Stomach (tissue), 8 donors: ENCODE measurements at regions not wholly inside any gene's neighbourhood (a gene's known extent, or its start where the extent isn't known, plus 50 kb on each side); places are given as distances from the start of the nearest gene placed in this dataset.

Experiments
- DNase-seq, 2 donors: peaks; one replicate each; pipeline versions ENCODE4 v3.0.0 to v3.0.0-alpha.2; 2013 to 2019
- H3K27ac ChIP-seq, 5 donors: fragments of 200-600 bp in 4 of 5; sonication (generic) in 4 of 5; one replicate each; pipeline ENCODE4 v1.5.1; 2013 to 2019; ENCODE audit warnings: mild to moderate bottlenecking in 1 of 5, moderate library complexity in 1 of 5
- H3K27me3 ChIP-seq, 3 donors: fragments of 200-600 bp; sonication (generic); one replicate each; pipeline ENCODE4 v1.5.1; 2017 to 2019; ENCODE audit warnings: mixed run types in 1 of 3
- H3K36me3 ChIP-seq, 4 donors: fragments of 200-600 bp; sonication (generic); 1 replicate in 3 of 4; 2 replicates in 1 of 4; pipeline ENCODE4 v1.5.1; 2016 to 2019
- H3K4me1 ChIP-seq, 4 donors: fragments of 200-600 bp; sonication (generic); one replicate each; pipeline ENCODE4 v1.5.1; 2016 to 2019
- H3K4me3 ChIP-seq, 4 donors: fragments of 200-600 bp; sonication (generic) in 3 of 4; one replicate each; pipeline ENCODE4 v1.5.1; 2016 to 2019; ENCODE audit warnings: mild to moderate bottlenecking in 1 of 4
- H3K9me3 ChIP-seq, 4 donors: fragments of 200-600 bp; sonication (generic); one replicate each; pipeline ENCODE4 v1.5.1; 2016 to 2019
- EP300 ChIP-seq: sonication (generic); formaldehyde crosslinking; IDR thresholded peaks from one replicate; pipeline ENCODE4 v1.6.1; 2017; ENCODE audit warnings: antibody characterized with exemption
- POLR2A ChIP-seq, 4 donors: fragments of 450-650 bp; IDR thresholded peaks; one replicate each; pipeline ENCODE4 v1.6.1; 2016; ENCODE audit warnings: antibody characterized with exemption in 4 of 4, control low read depth in 2 of 4, mild to moderate bottlenecking in 1 of 4, moderate library complexity in 1 of 4
- POLR2AphosphoS5 ChIP-seq, 3 donors: sonication (generic); formaldehyde crosslinking; IDR thresholded peaks; one replicate each; pipeline ENCODE4 v1.6.1; 2016; ENCODE audit warnings: antibody characterized with exemption in 3 of 3
- WGBS, 5 donors: extraction: QIAGEN DNeasy Blood & Tissue Kit in 3 of 5; methylation state at CpG; one replicate each; pipeline versions ENCODE4 v1.1.5 to v1.1.7; 2013 to 2018; 5-methylcytosine and 5-hydroxymethylcytosine counted together
- intact Hi-C: fragments of 100-400 bp; cut with DNase I; formaldehyde crosslinking; loops from one replicate; pipeline ENCODE4 v1.15.1; 2023; ENCODE audit warnings: low total_unique reads
- TF ChIP-seq, protein P1 (sequence below), 7 experiments: fragments of 450-650 bp in 4 of 7; fragments of 200-600 bp in 3 of 7; sonication (generic) in 3 of 7; IDR thresholded peaks; one replicate each; pipeline ENCODE4 v1.5.1; 2016 to 2019; ENCODE audit warnings: antibody characterized with exemption in 7 of 7, control low read depth in 2 of 7, mild to moderate bottlenecking in 1 of 7
- donor health status: healthy with polysubstance abuse.
- donor health status: Bipolar disorder and iron deficiency.
- donor health status: healthy.

DNA sequence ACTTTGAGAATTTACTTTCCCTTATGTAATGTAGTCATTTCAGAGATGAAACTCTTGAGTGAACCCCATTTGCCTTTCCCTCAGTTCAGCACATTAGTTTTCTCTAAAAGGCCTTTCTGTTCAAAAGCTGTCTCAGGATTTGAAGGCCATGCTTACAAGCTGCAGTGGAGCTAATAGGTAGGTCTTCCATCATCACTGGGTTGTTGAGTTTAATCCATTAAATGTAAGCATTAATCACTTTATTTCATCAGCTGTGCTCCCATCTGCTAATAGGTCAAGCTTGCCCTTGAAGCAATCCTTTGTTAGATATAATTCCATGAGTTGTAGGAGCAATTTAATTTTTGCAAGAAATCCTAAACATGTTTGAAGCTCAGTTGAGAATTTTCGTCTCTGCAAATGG, 422.2 kb upstream of the ZP4 start:
- WGBS, 5 donors, result 63 to 81% (median 78%) methylated on average over 1 of the region's 1 CpG
- TF ChIP-seq POLR2AphosphoS5 (IDR thresholded peaks at IDR 0.05) (no peak), EP300 (no peak), POLR2A (IDR thresholded peaks at IDR 0.05) (no peak)
- TF ChIP-seq, protein P1, sequence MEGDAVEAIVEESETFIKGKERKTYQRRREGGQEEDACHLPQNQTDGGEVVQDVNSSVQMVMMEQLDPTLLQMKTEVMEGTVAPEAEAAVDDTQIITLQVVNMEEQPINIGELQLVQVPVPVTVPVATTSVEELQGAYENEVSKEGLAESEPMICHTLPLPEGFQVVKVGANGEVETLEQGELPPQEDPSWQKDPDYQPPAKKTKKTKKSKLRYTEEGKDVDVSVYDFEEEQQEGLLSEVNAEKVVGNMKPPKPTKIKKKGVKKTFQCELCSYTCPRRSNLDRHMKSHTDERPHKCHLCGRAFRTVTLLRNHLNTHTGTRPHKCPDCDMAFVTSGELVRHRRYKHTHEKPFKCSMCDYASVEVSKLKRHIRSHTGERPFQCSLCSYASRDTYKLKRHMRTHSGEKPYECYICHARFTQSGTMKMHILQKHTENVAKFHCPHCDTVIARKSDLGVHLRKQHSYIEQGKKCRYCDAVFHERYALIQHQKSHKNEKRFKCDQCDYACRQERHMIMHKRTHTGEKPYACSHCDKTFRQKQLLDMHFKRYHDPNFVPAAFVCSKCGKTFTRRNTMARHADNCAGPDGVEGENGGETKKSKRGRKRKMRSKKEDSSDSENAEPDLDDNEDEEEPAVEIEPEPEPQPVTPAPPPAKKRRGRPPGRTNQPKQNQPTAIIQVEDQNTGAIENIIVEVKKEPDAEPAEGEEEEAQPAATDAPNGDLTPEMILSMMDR (IDR thresholded peaks at IDR 0.05), result no peak
- Histone ChIP-seq H3K36me3 (no peaks in the 10 kb centered on the region), H3K27ac (no peak overlapping the region), H3K4me3 (no peak overlapping the region), H3K27me3 (no peaks in the 10 kb centered on the region), H3K9me3 (no peaks in the 10 kb centered on the region), H3K4me1 (no peaks in the 10 kb centered on the region)
- intact Hi-C loops, result no loop called here
- DNase-seq, result no peak

DNA sequence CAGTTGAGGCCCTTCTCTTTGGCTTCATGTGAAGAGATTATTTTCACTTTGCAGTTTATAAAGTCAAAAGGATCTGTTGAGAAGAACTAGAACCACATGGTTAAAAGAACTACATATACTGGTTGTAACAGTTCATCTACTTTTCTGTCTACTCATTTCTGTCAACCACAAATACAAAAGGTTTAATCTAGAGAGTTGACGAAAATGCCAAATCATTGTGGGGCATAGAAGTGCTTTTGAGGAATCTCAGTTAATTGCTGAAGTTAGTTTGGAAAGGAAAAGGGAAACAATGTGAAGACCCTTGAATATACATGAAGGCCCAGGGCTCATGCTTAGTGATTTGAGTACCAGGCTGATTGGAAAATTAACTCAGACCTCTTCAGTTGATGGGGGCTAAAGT, 415.7 kb upstream of the ZP4 start:
- no peak for DNase-seq
- no peaks in the 10 kb centered on the region for H3K4me1 ChIP-seq
- no peak overlapping the region for H3K4me3 ChIP-seq
- WGBS, 5 donors, result 59 to 83% (median 77%) methylated on average over 1 of the region's 1 CpG
- no peak overlapping the region for H3K27ac ChIP-seq
- no peak for TF ChIP-seq POLR2AphosphoS5 (IDR thresholded peaks at IDR 0.05)
- TF ChIP-seq POLR2A (IDR thresholded peaks at IDR 0.05), result no peak
- TF ChIP-seq EP300, result no peak
- TF ChIP-seq, protein P1 (IDR thresholded peaks at IDR 0.05), result no peak
- no peaks in the 10 kb centered on the region for H3K36me3 ChIP-seq
- no peaks in the 10 kb centered on the region for H3K27me3 ChIP-seq
- intact Hi-C loops, result no loop called here
- no peaks in the 10 kb centered on the region for H3K9me3 ChIP-seq

DNA sequence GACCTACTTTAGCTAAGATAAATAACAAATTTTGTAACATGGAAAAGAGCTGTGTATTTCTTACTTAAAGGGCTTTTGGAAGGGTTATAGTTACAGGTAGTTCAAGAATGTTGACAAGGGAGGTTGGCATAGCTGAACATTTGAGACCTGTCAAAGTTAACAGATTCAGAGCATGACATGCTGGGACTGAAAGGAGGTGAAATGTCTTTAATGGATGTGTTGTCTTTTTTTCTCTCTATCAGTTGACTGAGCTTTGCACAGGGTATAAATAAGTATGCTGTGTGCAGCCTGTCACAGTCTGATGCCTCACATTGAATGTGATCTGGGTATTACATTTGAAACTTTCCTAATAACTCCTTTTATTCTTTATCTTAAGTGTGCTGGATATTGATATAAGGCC, 411.9 kb upstream of the ZP4 start:
- Histone ChIP-seq H3K9me3 (peaks cover 0 to 7% (median 3%) of the 10 kb centered on the region in 4 donors), H3K27ac (no peak overlapping the region), H3K36me3 (no peaks in the 10 kb centered on the region), H3K4me1 (no peaks in the 10 kb centered on the region), H3K27me3 (no peaks in the 10 kb centered on the region), H3K4me3 (no peak overlapping the region)
- intact Hi-C loops, result no loop called here
- TF ChIP-seq POLR2A (IDR thresholded peaks at IDR 0.05) (no peak), EP300 (no peak), POLR2AphosphoS5 (IDR thresholded peaks at IDR 0.05) (no peak)
- TF ChIP-seq, protein P1 (IDR thresholded peaks at IDR 0.05), result no peak
- no peak for DNase-seq

DNA sequence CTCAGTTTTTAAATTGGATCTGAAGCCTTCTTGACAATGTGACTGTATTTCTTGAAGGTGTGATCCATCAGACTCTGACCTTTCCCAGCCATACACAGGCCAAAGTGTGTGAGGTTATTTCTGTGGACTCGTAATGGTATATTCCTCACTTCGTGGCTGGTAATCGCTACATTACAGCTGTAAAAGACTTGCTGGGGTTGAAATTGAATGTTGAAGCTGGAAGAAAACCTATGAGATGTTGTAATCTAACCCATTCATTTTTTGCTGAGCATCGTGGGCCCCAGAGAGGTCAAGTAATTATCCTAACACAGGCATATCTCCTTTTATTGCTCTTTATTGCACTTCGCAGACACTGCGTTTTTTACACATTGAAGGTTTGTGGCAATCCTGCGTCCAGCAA, 405.6 kb upstream of the ZP4 start:
- H3K9me3 ChIP-seq, result peaks cover 0 to 7% (median 3%) of the 10 kb centered on the region in 4 donors
- 81 to 93% (median 88%) methylated on average over 7 of the region's 7 CpGs for WGBS, 5 donors
- intact Hi-C loops, result no loop called here
- no peak overlapping the region for H3K4me3 ChIP-seq
- TF ChIP-seq POLR2AphosphoS5 (IDR thresholded peaks at IDR 0.05) (no peak), POLR2A (IDR thresholded peaks at IDR 0.05) (no peak), EP300 (no peak)
- TF ChIP-seq, protein P1 (IDR thresholded peaks at IDR 0.05), result no peak
- H3K27me3 ChIP-seq, result no peaks in the 10 kb centered on the region
- DNase-seq, result no peak
- H3K36me3 ChIP-seq, result no peaks in the 10 kb centered on the region
- H3K4me1 ChIP-seq, result no peaks in the 10 kb centered on the region
- no peak overlapping the region for H3K27ac ChIP-seq
